ENCODE measurements at regions not wholly inside any gene's neighbourhood (a gene's known extent, or its start where the extent isn't known, plus 50 kb on each side); places are given as distances from the start of the nearest gene placed in this dataset.
"Not testable (repeated sequence)": the region's sequence is repeated elsewhere in the genome, so short reads cannot be mapped to it uniquely, and the experiment has no call there.

- no peak for DNase-seq
Observed at GRCh38 chr2:125736306-125736705, 919.7 kb upstream of the GYPC start.

GRCh38 chr2:125745514-125745913, 910.4 kb upstream of the GYPC start:
- no peak for DNase-seq

DNA sequence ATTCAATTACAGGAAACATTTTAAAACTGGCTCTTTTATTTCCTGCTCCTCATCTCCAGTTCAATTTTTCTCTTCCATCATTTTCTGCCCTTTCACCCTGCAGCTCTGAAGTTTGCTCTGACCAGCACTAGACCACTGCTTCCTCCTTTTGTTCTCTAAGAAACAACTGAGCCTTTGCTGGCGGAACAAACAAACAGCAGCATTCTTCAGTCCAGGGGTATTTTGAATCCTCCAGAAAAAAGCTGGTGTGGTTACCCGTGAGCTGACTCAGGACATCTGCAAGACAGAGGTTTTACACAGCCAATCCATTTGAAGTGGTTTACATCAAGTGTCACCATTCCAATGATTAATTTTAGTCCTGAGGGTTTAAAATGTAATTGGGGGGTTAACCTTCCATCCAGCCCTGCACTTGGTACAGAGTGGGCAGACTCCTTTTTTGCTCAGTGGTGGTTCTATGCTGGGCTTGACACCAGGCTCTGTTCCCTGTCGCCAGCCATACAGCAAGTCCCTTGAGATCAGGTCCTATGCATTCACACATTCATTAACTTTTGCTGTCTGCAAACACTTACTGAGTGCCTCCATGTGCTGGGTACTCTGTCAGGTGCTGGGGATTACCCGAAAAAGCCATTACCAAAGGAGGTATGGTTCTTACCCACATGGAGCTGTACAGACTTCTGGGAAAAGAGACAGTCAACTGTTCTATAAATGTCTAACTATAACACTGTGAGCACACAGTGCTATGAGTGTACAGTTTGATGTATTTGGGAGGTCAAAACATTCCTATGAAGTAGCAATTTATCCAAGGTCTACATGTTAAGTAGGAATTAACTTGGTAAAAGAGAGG, 909.4 kb upstream of the GYPC start:
- DNase-seq: no peak

DNA sequence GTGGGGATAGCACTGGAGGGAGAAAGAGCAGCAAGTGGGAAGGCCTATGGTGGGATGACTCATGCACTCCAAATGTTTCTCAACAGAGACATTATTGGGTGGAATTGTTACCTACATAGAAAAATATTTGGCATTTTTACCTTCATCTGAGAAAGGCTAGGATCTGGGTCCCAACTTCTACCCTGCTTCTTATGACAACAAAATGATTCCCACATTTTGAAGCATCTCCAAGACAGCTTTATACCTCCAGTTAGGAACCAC, 908.9 kb upstream of the GYPC start:
- no peak for DNase-seq

- no peak for DNase-seq
Observed at GRCh38 chr2:125756431-125756830, 899.5 kb upstream of the GYPC start.

DNA sequence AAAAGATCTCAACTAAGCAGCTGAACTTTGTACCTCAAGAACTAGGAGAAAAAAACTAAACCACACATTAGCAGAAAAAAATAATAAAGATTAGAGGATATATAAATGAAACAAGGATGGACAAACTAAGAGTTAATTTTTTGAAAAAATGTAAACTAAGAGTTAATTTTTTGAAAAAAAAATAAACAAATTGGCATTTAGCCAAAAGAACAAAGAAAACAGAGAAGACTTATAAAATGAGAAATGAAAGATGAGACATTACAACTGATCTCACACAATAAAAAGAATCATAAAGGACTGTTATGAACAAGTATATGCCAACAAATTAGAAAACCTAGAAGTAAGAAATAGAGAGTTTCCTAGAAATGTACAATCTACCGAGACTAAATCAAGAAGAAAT, 859.2 kb upstream of the GYPC start:
- DNase-seq: no peak

GRCh38 chr2:125797192-125797591, 858.8 kb upstream of the GYPC start:
- DNase-seq: no peak

DNA sequence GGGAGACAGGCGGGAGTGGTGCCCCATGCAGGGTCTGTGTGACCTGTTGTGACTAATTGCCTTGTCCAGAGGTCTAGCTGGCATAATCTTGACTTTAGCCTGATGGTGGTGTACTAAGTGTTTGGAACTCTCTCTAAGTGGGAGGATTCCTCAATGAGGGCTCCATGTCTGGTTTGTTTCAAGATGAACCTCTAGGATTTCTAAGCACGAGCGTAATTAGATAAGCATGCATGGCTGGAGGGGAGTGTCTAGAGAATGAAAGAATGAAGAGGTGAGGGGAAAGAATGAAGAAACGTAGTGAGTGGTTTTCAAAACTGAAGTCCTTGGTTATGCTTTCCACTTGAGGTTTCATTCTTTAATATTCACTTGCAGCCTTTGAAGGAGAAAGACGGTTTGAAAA, 833.2 kb upstream of the GYPC start:
- DNase-seq: no peak

DNA sequence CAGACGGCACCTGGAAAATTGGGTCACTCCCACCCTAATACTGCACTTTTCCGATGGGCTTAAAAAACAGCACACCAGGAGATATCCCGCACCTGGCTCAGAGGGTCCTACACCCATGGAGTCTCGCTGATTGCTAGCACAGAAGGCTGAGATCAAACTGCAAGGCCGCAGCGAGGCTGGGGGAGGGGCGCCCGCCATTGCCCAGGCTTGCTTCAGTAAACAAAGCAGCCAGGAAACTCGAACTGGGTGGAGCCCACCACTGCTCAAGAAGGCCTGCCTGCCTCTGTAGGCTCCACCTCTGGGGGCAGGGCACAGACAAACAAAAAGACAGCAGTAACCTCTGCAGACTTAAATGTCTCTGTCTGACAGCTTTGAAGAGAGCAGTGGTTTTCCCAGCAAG, 830.2 kb upstream of the GYPC start:
- DNase-seq: not testable (repeated sequence)

DNA sequence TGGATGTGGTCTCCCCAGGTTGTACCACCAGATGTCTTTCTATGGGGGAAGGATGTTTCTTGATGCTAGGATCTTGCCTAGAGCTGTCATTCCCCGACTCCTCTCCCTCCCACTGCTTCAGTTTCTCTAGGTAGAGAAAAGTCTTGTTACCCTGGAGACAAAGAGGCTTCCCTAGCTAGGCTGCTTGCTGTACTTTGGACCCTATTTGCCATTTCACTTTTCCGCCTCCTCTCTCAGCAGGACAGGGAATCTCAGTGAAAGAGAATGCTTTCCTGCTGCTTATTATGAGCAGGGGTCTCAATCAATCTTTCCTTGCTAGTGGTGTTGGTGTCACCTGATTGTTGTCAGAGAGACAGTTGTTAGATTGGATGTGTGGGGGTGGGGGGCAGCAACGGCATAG, 818.8 kb upstream of the GYPC start:
- no peak for DNase-seq

GRCh38 chr2:125837611-125838010, 818.3 kb upstream of the GYPC start:
- no peak for DNase-seq

GRCh38 chr2:125839945-125840344, 816.0 kb upstream of the GYPC start:
- DNase-seq: no peak

- DNase-seq: no peak
Observed at GRCh38 chr2:125842041-125842440, 813.9 kb upstream of the GYPC start.

DNA sequence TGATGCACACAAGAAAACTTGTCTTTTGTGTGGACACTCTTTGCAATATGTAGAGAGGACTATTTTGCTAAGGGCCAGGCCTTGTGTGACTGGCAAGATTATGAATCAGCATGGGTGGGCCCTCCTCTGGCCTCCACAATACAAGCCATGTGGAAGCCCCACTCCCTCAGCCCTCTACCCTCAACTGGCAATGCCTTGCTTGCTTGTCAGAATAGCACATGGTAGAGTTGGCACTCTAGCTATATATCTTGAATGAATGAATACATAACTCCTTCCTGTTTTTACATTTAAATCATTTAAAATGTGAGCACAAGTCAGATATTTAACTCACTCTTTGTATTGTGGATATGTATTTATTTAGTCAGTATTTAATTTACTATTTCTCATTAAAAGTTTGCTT, 805.4 kb upstream of the GYPC start:
- DNase-seq: no peak

DNA sequence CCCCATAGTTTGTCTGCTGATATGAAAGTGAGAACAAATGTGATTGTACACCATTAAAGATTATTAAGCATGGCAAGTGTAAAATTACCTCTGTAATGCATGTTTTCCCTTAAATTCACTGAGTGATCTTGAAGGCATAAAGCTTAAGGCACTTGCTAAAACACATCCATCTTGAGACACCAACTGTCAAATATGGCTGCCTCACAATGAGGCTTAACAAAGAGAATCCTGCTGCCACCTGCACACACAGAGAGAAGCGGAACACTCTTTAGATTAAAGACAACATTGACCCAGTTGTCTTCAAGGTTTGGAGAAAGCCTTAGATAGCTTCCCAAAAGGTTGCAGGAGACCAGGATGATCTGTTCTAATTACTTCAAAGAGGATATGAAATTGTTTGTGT, 803.6 kb upstream of the GYPC start:
- no peak for DNase-seq

DNA sequence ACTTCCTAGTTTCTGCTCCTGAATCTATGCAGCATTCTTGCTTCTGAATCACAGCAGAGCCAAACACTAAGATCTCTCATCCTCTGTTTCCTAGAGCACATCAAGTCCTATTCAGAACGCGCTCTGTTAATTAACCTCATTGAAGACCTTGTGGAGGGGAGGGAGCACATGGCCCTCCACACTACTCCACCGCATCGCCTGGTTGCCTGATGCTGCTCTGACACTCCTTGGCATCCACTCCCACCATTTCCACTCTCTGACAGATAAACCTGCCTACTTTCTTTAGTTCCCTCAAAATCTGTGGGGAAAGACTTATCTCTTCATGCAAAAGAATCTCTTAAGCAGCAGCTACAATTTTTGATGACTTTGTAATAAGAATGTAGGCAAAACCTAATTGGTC, 802.3 kb upstream of the GYPC start:
- no peak for DNase-seq

DNA sequence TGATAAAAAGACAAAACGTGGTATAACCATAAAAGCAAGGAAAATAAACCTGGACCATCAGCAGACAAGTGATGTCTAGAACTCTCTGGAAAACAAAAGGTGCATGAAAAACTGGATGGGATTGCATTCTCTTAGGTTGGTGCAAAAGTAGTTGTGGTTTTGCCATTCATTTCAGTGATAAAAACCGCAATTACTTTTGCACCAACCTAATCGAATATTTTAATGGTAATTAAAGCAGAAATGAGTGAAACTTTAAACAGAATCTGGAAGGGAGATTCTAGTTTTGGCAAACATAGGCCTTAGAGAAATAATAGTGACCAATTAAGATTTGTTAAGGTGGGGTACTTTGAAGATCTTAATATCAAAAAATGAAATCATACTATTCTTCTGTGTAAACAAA, 800.8 kb upstream of the GYPC start:
- no peak for DNase-seq

DNA sequence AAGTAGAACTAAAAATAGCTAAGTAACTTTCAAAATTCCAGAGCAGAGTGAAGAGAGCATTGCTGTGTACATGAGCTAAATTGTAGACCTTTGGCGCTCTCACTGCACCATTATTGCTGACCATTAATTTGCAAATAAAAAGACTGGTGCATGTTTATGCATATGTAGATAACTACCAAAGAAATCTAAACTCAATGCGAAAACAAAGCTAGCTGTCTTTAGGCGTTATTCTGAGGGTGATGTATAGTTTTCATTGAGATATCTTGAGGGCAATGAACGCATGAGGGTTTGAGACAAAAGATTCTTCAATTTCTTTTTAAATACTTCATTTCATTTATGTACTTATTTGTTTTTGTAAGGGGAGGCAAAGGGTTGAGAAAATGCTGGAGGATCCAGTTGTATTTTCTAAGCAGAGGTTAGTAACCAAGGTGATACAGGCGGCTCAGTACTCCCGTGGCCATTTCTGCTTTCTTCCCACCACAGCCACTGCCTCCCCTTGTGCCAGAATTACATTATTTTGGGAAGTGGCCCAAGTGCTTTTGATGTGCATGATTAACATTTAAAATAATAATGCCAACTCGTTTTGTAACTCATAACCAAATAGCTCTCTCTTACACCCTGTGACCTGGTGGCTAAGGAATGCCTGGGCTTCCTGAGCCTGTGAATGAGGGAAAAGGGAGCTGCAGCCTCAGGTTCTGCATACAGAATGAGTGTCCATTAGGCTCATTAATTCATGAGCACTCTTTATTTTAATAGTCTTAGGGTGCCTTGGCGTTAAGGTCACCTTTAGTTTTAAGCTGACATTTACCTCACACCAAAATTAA, 797.8 kb upstream of the GYPC start:
- no peak for DNase-seq

GRCh38 chr2:125861461-125861860, 794.5 kb upstream of the GYPC start:
- no peak for DNase-seq

GRCh38 chr2:125867908-125868307, 788.0 kb upstream of the GYPC start:
- DNase-seq: no peak

DNA sequence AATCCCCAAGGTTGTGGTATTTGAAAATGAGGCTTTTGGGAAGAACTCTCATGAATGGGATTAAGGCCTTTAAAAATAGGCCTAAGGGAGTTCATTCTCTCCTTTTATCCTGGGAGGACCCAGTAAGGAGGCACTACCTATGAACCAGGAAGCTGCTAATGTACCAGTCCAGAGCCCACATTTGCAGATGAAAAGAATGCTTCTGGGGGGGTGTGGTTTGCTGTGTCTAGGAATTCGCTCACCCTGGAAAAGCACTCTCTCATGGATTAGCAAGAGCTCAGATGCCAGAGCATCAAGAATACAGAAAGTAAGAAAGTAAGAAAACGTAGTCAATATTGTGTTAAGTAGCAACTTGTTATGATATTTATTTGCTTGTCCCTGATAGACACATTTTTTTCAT, 785.7 kb upstream of the GYPC start:
- DNase-seq: no peak

- DNase-seq: no peak
Observed at GRCh38 chr2:125870746-125871145, 785.2 kb upstream of the GYPC start.

DNA sequence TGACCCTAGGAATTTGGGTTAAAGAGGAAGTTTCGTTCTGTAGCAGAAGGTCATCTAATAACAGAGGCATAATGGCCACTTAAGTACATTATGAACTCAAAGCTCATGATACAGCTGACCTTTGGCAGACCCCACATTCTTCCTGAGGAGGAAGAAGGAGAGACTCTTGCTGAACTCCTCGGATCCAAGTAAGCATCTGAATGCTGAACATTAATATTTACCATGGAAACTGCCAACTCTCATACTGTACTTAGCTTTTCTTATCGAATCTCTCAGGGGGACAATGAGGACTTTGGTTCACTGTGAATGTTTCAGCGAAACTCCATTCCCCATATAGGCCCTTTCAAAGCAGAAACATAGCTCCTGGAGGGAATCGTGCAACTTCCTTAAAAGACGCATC, 781.4 kb upstream of the GYPC start:
- no peak for DNase-seq

- DNase-seq: no peak
Observed at GRCh38 chr2:125885340-125885739, 770.6 kb upstream of the GYPC start.

DNA sequence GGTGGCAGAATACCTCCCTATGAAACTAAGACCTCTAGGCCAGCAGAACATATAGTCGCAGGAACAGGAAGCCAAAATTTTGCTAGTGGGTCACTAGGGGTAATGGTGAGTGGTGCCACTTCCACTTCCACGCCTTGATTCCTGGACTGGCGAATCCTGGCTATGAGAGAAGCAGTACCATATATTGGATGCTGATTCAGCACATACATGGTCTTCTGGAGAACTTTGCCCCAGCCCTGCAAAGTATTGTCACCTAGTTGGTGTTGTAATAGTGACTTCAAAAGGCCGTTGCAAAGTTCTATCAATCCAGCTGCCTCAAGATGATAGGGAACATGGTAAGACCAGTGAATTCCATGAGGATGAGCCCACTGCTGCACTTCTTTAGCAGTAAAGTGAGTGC, 769.8 kb upstream of the GYPC start:
- DNase-seq: no peak
